ENCODE measurements at regions not wholly inside any gene's neighbourhood (a gene's known extent, or its start where the extent isn't known, plus 50 kb on each side); places are given as distances from the start of the nearest gene placed in this dataset.

GRCh38 chr10:47166808-47167581 lies 133.0 kb upstream of the GDF10 start:
- DNase-seq (ENCODE audit: low read depth), result peak; percentile 39

GRCh38 chr10:47167591-47167990 lies 132.4 kb upstream of the GDF10 start:
- no peak for DNase-seq (ENCODE audit: low read depth)

GRCh38 chr10:47169581-47169980 lies 130.4 kb upstream of the GDF10 start:
- DNase-seq (ENCODE audit: low read depth), result no peak

GRCh38 chr10:47173929-47174442 lies 126.0 kb upstream of the GDF10 start:
- no peak for DNase-seq (ENCODE audit: low read depth)

- no peak for DNase-seq (ENCODE audit: low read depth)
These were observed 124.5 kb upstream of the GDF10 start for GRCh38 chr10:47175181-47176123.

GRCh38 chr10:47176206-47176902 lies 123.6 kb upstream of the GDF10 start:
- DNase-seq (ENCODE audit: low read depth), result no peak

GRCh38 chr10:47176903-47177868 lies 122.8 kb upstream of the GDF10 start:
- no peak for DNase-seq (ENCODE audit: low read depth)

- DNase-seq (ENCODE audit: low read depth), result no peak
These were observed 121.3 kb upstream of the GDF10 start for GRCh38 chr10:47178537-47179290.

- no peak for DNase-seq (ENCODE audit: low read depth)
These were observed 120.7 kb upstream of the GDF10 start for GRCh38 chr10:47179291-47179647.

- DNase-seq (ENCODE audit: low read depth), result no peak
These were observed 118.7 kb upstream of the GDF10 start for GRCh38 chr10:47181052-47181849.

GRCh38 chr10:47182934-47183703 lies 116.9 kb upstream of the GDF10 start:
- no peak for DNase-seq (ENCODE audit: low read depth)

- DNase-seq (ENCODE audit: low read depth), result no peak
These were observed 116.3 kb upstream of the GDF10 start for GRCh38 chr10:47183704-47184041.

- no peak for DNase-seq (ENCODE audit: low read depth)
These were observed 115.7 kb upstream of the GDF10 start for GRCh38 chr10:47184273-47184672.

- no peak for DNase-seq (ENCODE audit: low read depth)
These were observed 115.2 kb upstream of the GDF10 start for GRCh38 chr10:47184724-47185330.

GRCh38 chr10:47186941-47187340 lies 113.1 kb upstream of the GDF10 start:
- no peak for DNase-seq (ENCODE audit: low read depth)

- DNase-seq (ENCODE audit: low read depth), result no peak
These were observed 112.4 kb upstream of the GDF10 start for GRCh38 chr10:47187592-47187991.

- no peak for DNase-seq (ENCODE audit: low read depth)
These were observed 111.8 kb upstream of the GDF10 start for GRCh38 chr10:47188156-47188555.

GRCh38 chr10:47189802-47190201 lies 110.2 kb upstream of the GDF10 start:
- DNase-seq (ENCODE audit: low read depth), result no peak
